ENCODE measurements at regions not wholly inside any gene's neighbourhood (a gene's known extent, or its start where the extent isn't known, plus 50 kb on each side); places are given as distances from the start of the nearest gene placed in this dataset.
A peak's percentile ranks its signal among the peaks of the same experiment; 100 is the strongest.

GRCh38 chr4:124343661-124344171 is 368.8 kb downstream of the ANKRD50 start:
- no peaks in the 10 kb centered on the region for H3K36me3 ChIP-seq (ENCODE audit: insufficient read depth, low read length)
- H3K4me3 ChIP-seq (ENCODE audit: low read length) = no peak overlapping the region
- H2AFZ ChIP-seq (ENCODE audit: low read depth, low read length) = no peak overlapping the region
- H3K9me3 ChIP-seq (ENCODE audit: low read length) = no peaks in the 10 kb centered on the region
- H3K4me1 ChIP-seq (ENCODE audit: insufficient read depth, low read length) = no peaks in the 10 kb centered on the region
- H3K27me3 ChIP-seq (ENCODE audit: insufficient read depth, low read length) = no peaks in the 10 kb centered on the region

- Histone ChIP-seq H3K4me3 (ENCODE audit: low read length) (no peak overlapping the region), H2AFZ (ENCODE audit: low read depth, low read length) (no peak overlapping the region), H3K36me3 (ENCODE audit: insufficient read depth, low read length) (no peaks in the 10 kb centered on the region), H3K27me3 (ENCODE audit: insufficient read depth, low read length) (no peaks in the 10 kb centered on the region), H3K9me3 (ENCODE audit: low read length) (peaks cover 13% of the 10 kb centered on the region), H3K4me1 (ENCODE audit: insufficient read depth, low read length) (no peaks in the 10 kb centered on the region)
Observed at GRCh38 chr4:124372916-124373315, 339.6 kb downstream of the ANKRD50 start.

GRCh38 chr4:124386163-124386562 is 326.4 kb downstream of the ANKRD50 start:
- peaks cover 16% of the 10 kb centered on the region for H3K4me1 ChIP-seq (ENCODE audit: insufficient read depth, low read length)
- no peaks in the 10 kb centered on the region for H3K36me3 ChIP-seq (ENCODE audit: insufficient read depth, low read length)
- no peak overlapping the region for H3K4me3 ChIP-seq (ENCODE audit: low read length)
- H3K27me3 ChIP-seq (ENCODE audit: insufficient read depth, low read length) = no peaks in the 10 kb centered on the region
- no peak overlapping the region for H2AFZ ChIP-seq (ENCODE audit: low read depth, low read length)
- H3K9me3 ChIP-seq (ENCODE audit: low read length) = no peaks in the 10 kb centered on the region

- Histone ChIP-seq H3K4me1 (ENCODE audit: insufficient read depth, low read length) (peaks cover 16% of the 10 kb centered on the region), H2AFZ (ENCODE audit: low read depth, low read length) (no peak overlapping the region), H3K36me3 (ENCODE audit: insufficient read depth, low read length) (no peaks in the 10 kb centered on the region), H3K9me3 (ENCODE audit: low read length) (no peaks in the 10 kb centered on the region), H3K27me3 (ENCODE audit: insufficient read depth, low read length) (no peaks in the 10 kb centered on the region), H3K4me3 (ENCODE audit: low read length) (no peak overlapping the region)
Observed at GRCh38 chr4:124386648-124387047, 325.9 kb downstream of the ANKRD50 start.

GRCh38 chr4:124389591-124389990 is 322.9 kb downstream of the ANKRD50 start:
- H3K4me1 ChIP-seq (ENCODE audit: insufficient read depth, low read length) = peaks cover 16% of the 10 kb centered on the region
- H2AFZ ChIP-seq (ENCODE audit: low read depth, low read length) = no peak overlapping the region
- no peaks in the 10 kb centered on the region for H3K27me3 ChIP-seq (ENCODE audit: insufficient read depth, low read length)
- no peaks in the 10 kb centered on the region for H3K36me3 ChIP-seq (ENCODE audit: insufficient read depth, low read length)
- H3K4me3 ChIP-seq (ENCODE audit: low read length) = no peak overlapping the region
- no peaks in the 10 kb centered on the region for H3K9me3 ChIP-seq (ENCODE audit: low read length)

GRCh38 chr4:124390861-124391260 is 321.7 kb downstream of the ANKRD50 start:
- Histone ChIP-seq H3K36me3 (ENCODE audit: insufficient read depth, low read length) (no peaks in the 10 kb centered on the region), H3K4me3 (ENCODE audit: low read length) (no peak overlapping the region), H3K9me3 (ENCODE audit: low read length) (no peaks in the 10 kb centered on the region), H3K4me1 (ENCODE audit: insufficient read depth, low read length) (peaks cover 16% of the 10 kb centered on the region), H2AFZ (ENCODE audit: low read depth, low read length) (peak overlapping the region; percentile 41), H3K27me3 (ENCODE audit: insufficient read depth, low read length) (no peaks in the 10 kb centered on the region)

- Histone ChIP-seq H3K9me3 (ENCODE audit: low read length) (no peaks in the 10 kb centered on the region), H3K36me3 (ENCODE audit: insufficient read depth, low read length) (no peaks in the 10 kb centered on the region), H3K27me3 (ENCODE audit: insufficient read depth, low read length) (no peaks in the 10 kb centered on the region), H3K4me1 (ENCODE audit: insufficient read depth, low read length) (no peaks in the 10 kb centered on the region), H3K4me3 (ENCODE audit: low read length) (no peak overlapping the region), H2AFZ (ENCODE audit: low read depth, low read length) (no peak overlapping the region)
Observed at GRCh38 chr4:124396333-124396732, 316.2 kb downstream of the ANKRD50 start.

GRCh38 chr4:124401606-124402005 is 310.9 kb downstream of the ANKRD50 start:
- no peaks in the 10 kb centered on the region for H3K27me3 ChIP-seq (ENCODE audit: insufficient read depth, low read length)
- peaks cover 3% of the 10 kb centered on the region for H3K9me3 ChIP-seq (ENCODE audit: low read length)
- no peaks in the 10 kb centered on the region for H3K36me3 ChIP-seq (ENCODE audit: insufficient read depth, low read length)
- H3K4me1 ChIP-seq (ENCODE audit: insufficient read depth, low read length) = no peaks in the 10 kb centered on the region
- no peak overlapping the region for H2AFZ ChIP-seq (ENCODE audit: low read depth, low read length)
- H3K4me3 ChIP-seq (ENCODE audit: low read length) = no peak overlapping the region

- H3K27me3 ChIP-seq (ENCODE audit: insufficient read depth, low read length) = no peaks in the 10 kb centered on the region
- H2AFZ ChIP-seq (ENCODE audit: low read depth, low read length) = no peak overlapping the region
- peaks cover 3% of the 10 kb centered on the region for H3K9me3 ChIP-seq (ENCODE audit: low read length)
- H3K4me3 ChIP-seq (ENCODE audit: low read length) = no peak overlapping the region
- peaks cover 4% of the 10 kb centered on the region for H3K4me1 ChIP-seq (ENCODE audit: insufficient read depth, low read length)
- H3K36me3 ChIP-seq (ENCODE audit: insufficient read depth, low read length) = no peaks in the 10 kb centered on the region
Observed at GRCh38 chr4:124409044-124409443, 303.5 kb downstream of the ANKRD50 start.

- H3K4me3 ChIP-seq (ENCODE audit: low read length) = no peak overlapping the region
- no peak overlapping the region for H2AFZ ChIP-seq (ENCODE audit: low read depth, low read length)
- peaks cover 4% of the 10 kb centered on the region for H3K4me1 ChIP-seq (ENCODE audit: insufficient read depth, low read length)
- H3K9me3 ChIP-seq (ENCODE audit: low read length) = no peaks in the 10 kb centered on the region
- H3K36me3 ChIP-seq (ENCODE audit: insufficient read depth, low read length) = no peaks in the 10 kb centered on the region
- H3K27me3 ChIP-seq (ENCODE audit: insufficient read depth, low read length) = no peaks in the 10 kb centered on the region
Observed at GRCh38 chr4:124414276-124415040, 298.1 kb downstream of the ANKRD50 start.

- Histone ChIP-seq H3K36me3 (ENCODE audit: insufficient read depth, low read length) (no peaks in the 10 kb centered on the region), H3K4me1 (ENCODE audit: insufficient read depth, low read length) (peaks cover 4% of the 10 kb centered on the region), H3K27me3 (ENCODE audit: insufficient read depth, low read length) (no peaks in the 10 kb centered on the region), H3K4me3 (ENCODE audit: low read length) (no peak overlapping the region), H2AFZ (ENCODE audit: low read depth, low read length) (no peak overlapping the region), H3K9me3 (ENCODE audit: low read length) (no peaks in the 10 kb centered on the region)
Observed at GRCh38 chr4:124415146-124415545, 297.4 kb downstream of the ANKRD50 start.

GRCh38 chr4:124417371-124417770 is 295.2 kb downstream of the ANKRD50 start:
- Histone ChIP-seq H3K27me3 (ENCODE audit: insufficient read depth, low read length) (no peaks in the 10 kb centered on the region), H3K36me3 (ENCODE audit: insufficient read depth, low read length) (no peaks in the 10 kb centered on the region), H2AFZ (ENCODE audit: low read depth, low read length) (no peak overlapping the region), H3K4me1 (ENCODE audit: insufficient read depth, low read length) (peaks cover 6% of the 10 kb centered on the region), H3K4me3 (ENCODE audit: low read length) (no peak overlapping the region), H3K9me3 (ENCODE audit: low read length) (no peaks in the 10 kb centered on the region)

- Histone ChIP-seq H3K9me3 (ENCODE audit: low read length) (no peaks in the 10 kb centered on the region), H3K4me3 (ENCODE audit: low read length) (no peak overlapping the region), H3K27me3 (ENCODE audit: insufficient read depth, low read length) (no peaks in the 10 kb centered on the region), H3K36me3 (ENCODE audit: insufficient read depth, low read length) (no peaks in the 10 kb centered on the region), H3K4me1 (ENCODE audit: insufficient read depth, low read length) (peaks cover 6% of the 10 kb centered on the region), H2AFZ (ENCODE audit: low read depth, low read length) (no peak overlapping the region)
Observed at GRCh38 chr4:124420166-124420695, 292.3 kb downstream of the ANKRD50 start.

All from neuron (in vitro differentiated cells).